HEK293 (cell line): ENCODE measurements at regions not wholly inside any gene's neighbourhood (a gene's known extent, or its start where the extent isn't known, plus 50 kb on each side); places are given as distances from the start of the nearest gene placed in this dataset.

Source experiments
- ZBTB8A ChIP-seq: fragments of 450-650 bp; formaldehyde crosslinking; IDR thresholded peaks from 2 replicates; pipeline ENCODE4 v1.5.1; 2016; ENCODE audit warnings: missing biosample characterization, missing genetic modification characterization
- ZNF175 ChIP-seq: fragments of 450-650 bp; formaldehyde crosslinking; IDR thresholded peaks from 2 replicates; pipeline ENCODE4 v1.5.1; 2016; ENCODE audit warnings: missing biosample characterization, missing genetic modification characterization
- ZNF391 ChIP-seq: fragments of 450-650 bp; formaldehyde crosslinking; IDR thresholded peaks from 2 replicates; pipeline ENCODE4 v1.5.1; 2016; ENCODE audit warnings: low read depth, missing biosample characterization, missing genetic modification characterization, borderline replicate concordance
- ZNF530 ChIP-seq: fragments of 450-650 bp; formaldehyde crosslinking; IDR thresholded peaks from 2 replicates; pipeline ENCODE4 v1.5.1; 2016; ENCODE audit warnings: low read depth, missing biosample characterization, missing genetic modification characterization
- ZNF76 ChIP-seq: fragments of 450-650 bp; formaldehyde crosslinking; IDR thresholded peaks from 2 replicates; pipeline ENCODE4; 2016; ENCODE audit warnings: low read depth, missing biosample characterization, missing genetic modification characterization, borderline replicate concordance
- TF ChIP-seq, protein P1 (sequence below): fragments of 450-650 bp; formaldehyde crosslinking; IDR thresholded peaks from 2 replicates; pipeline ENCODE4 v1.5.1; 2016; ENCODE audit warnings: missing biosample characterization, missing genetic modification characterization
- TF ChIP-seq, protein P2 (sequence below): fragments of 450-650 bp; formaldehyde crosslinking; IDR thresholded peaks from 2 replicates; pipeline ENCODE4 v1.5.1; 2017; ENCODE audit warnings: missing biosample characterization, mild to moderate bottlenecking, missing genetic modification characterization, moderate library complexity
- TF ChIP-seq, protein P3 (sequence below): fragments of 450-650 bp; formaldehyde crosslinking; IDR thresholded peaks from 2 replicates; pipeline ENCODE4 v1.5.1; 2016; ENCODE audit warnings: missing biosample characterization, missing genetic modification characterization
- TF ChIP-seq, protein P4 (sequence below): fragments of 450-650 bp; formaldehyde crosslinking; IDR thresholded peaks from 2 replicates; pipeline ENCODE4 v1.5.1; 2016; ENCODE audit warnings: missing biosample characterization, missing genetic modification characterization

DNA sequence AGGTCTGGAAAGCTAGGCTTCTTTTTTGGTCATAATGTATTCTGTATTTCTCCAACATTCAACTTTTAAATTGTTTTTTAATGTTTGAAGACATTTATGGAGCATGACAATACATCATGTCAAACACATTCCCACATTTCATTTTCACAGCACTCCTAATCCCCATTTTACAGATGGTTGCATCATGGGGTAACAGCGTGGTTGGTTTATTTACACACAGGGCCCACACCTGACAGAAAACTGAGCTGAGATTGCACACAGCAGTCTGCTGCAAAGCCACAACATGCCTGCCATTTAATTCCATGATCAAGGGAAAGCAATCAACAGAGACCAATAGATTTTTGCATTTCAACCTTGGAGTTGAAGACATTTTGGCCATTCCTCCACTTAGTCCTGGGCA is 335.7 kb upstream of the MGAT5 start:
- TF ChIP-seq, protein P1, sequence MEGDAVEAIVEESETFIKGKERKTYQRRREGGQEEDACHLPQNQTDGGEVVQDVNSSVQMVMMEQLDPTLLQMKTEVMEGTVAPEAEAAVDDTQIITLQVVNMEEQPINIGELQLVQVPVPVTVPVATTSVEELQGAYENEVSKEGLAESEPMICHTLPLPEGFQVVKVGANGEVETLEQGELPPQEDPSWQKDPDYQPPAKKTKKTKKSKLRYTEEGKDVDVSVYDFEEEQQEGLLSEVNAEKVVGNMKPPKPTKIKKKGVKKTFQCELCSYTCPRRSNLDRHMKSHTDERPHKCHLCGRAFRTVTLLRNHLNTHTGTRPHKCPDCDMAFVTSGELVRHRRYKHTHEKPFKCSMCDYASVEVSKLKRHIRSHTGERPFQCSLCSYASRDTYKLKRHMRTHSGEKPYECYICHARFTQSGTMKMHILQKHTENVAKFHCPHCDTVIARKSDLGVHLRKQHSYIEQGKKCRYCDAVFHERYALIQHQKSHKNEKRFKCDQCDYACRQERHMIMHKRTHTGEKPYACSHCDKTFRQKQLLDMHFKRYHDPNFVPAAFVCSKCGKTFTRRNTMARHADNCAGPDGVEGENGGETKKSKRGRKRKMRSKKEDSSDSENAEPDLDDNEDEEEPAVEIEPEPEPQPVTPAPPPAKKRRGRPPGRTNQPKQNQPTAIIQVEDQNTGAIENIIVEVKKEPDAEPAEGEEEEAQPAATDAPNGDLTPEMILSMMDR (tag by site-specific recombination): no peak
- TF ChIP-seq ZNF391 (tag by site-specific recombination) (no peak), ZNF530 (no peak), ZNF76 (tag by site-specific recombination) (no peak), ZBTB8A (tag by site-specific recombination) (no peak), ZNF175 (no peak)
- TF ChIP-seq, protein P2, sequence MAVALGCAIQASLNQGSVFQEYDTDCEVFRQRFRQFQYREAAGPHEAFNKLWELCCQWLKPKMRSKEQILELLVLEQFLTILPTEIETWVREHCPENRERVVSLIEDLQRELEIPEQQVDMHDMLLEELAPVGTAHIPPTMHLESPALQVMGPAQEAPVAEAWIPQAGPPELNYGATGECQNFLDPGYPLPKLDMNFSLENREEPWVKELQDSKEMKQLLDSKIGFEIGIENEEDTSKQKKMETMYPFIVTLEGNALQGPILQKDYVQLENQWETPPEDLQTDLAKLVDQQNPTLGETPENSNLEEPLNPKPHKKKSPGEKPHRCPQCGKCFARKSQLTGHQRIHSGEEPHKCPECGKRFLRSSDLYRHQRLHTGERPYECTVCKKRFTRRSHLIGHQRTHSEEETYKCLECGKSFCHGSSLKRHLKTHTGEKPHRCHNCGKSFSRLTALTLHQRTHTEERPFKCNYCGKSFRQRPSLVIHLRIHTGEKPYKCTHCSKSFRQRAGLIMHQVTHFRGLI (tag by site-specific recombination): no peak
- TF ChIP-seq, protein P3, sequence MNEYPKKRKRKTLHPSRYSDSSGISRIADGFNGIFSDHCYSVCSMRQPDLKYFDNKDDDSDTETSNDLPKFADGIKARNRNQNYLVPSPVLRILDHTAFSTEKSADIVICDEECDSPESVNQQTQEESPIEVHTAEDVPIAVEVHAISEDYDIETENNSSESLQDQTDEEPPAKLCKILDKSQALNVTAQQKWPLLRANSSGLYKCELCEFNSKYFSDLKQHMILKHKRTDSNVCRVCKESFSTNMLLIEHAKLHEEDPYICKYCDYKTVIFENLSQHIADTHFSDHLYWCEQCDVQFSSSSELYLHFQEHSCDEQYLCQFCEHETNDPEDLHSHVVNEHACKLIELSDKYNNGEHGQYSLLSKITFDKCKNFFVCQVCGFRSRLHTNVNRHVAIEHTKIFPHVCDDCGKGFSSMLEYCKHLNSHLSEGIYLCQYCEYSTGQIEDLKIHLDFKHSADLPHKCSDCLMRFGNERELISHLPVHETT (tag by site-specific recombination): no peak
- TF ChIP-seq, protein P4, sequence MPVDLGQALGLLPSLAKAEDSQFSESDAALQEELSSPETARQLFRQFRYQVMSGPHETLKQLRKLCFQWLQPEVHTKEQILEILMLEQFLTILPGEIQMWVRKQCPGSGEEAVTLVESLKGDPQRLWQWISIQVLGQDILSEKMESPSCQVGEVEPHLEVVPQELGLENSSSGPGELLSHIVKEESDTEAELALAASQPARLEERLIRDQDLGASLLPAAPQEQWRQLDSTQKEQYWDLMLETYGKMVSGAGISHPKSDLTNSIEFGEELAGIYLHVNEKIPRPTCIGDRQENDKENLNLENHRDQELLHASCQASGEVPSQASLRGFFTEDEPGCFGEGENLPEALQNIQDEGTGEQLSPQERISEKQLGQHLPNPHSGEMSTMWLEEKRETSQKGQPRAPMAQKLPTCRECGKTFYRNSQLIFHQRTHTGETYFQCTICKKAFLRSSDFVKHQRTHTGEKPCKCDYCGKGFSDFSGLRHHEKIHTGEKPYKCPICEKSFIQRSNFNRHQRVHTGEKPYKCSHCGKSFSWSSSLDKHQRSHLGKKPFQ (tag by site-specific recombination): no peak
